GM21737 (cell line): ENCODE measurements at regions not wholly inside any gene's neighbourhood (a gene's known extent, or its start where the extent isn't known, plus 50 kb on each side); places are given as distances from the start of the nearest gene placed in this dataset.

ENCODE experiments used
- ATAC-seq: cut with Tn5 transposase; IDR thresholded peaks from one replicate; pipeline ENCODE4 v1.9.1; 2021; ENCODE audit warnings: mild to moderate bottlenecking, moderate library complexity; ENCODE audit not compliant: unreplicated experiment

GRCh38 chr10:106473129-106473685 lies 691.3 kb downstream of the SORCS1 start:
- no peak for ATAC-seq

- ATAC-seq: no peak
Observed at GRCh38 chr10:106467506-106467905, 697.0 kb downstream of the SORCS1 start.

- ATAC-seq: no peak
Observed at GRCh38 chr10:106457522-106457921, 707.0 kb downstream of the SORCS1 start.

- no peak for ATAC-seq
Observed at GRCh38 chr10:106454233-106454632, 710.3 kb downstream of the SORCS1 start.

GRCh38 chr10:106450966-106451365 lies 713.5 kb downstream of the SORCS1 start:
- ATAC-seq: no peak

- ATAC-seq: no peak
Observed at GRCh38 chr10:106446920-106447319, 717.6 kb downstream of the SORCS1 start.

- no peak for ATAC-seq
Observed at GRCh38 chr10:106442223-106442622, 722.3 kb downstream of the SORCS1 start.

- no peak for ATAC-seq
Observed at GRCh38 chr10:106440767-106441166, 723.7 kb downstream of the SORCS1 start.

GRCh38 chr10:106440355-106440754 lies 724.2 kb downstream of the SORCS1 start:
- ATAC-seq: no peak

GRCh38 chr10:106439366-106439765 lies 725.1 kb downstream of the SORCS1 start:
- no peak for ATAC-seq

GRCh38 chr10:106438386-106438785 lies 726.1 kb downstream of the SORCS1 start:
- ATAC-seq: no peak

- no peak for ATAC-seq
Observed at GRCh38 chr10:106436123-106436715, 728.3 kb downstream of the SORCS1 start.

GRCh38 chr10:106435081-106435480 lies 729.4 kb downstream of the SORCS1 start:
- ATAC-seq: no peak

- ATAC-seq: no peak
Observed at GRCh38 chr10:106424981-106425380, 739.5 kb downstream of the SORCS1 start.

- ATAC-seq: no peak
Observed at GRCh38 chr10:106424054-106424453, 740.5 kb downstream of the SORCS1 start.

GRCh38 chr10:106410331-106410730 lies 754.2 kb downstream of the SORCS1 start:
- ATAC-seq: no peak

GRCh38 chr10:106405141-106405540 lies 759.4 kb downstream of the SORCS1 start:
- ATAC-seq: no peak

GRCh38 chr10:106402458-106402857 lies 762.0 kb downstream of the SORCS1 start:
- ATAC-seq: no peak

GRCh38 chr10:106401967-106402366 lies 762.5 kb downstream of the SORCS1 start:
- ATAC-seq: no peak

GRCh38 chr10:106401161-106401560 lies 763.3 kb downstream of the SORCS1 start:
- ATAC-seq: no peak

GRCh38 chr10:106399112-106399511 lies 765.4 kb downstream of the SORCS1 start:
- no peak for ATAC-seq

- ATAC-seq: no peak
Observed at GRCh38 chr10:106396192-106396591, 768.3 kb downstream of the SORCS1 start.
